B cell (primary cell): ENCODE measurements at regions not wholly inside any gene's neighbourhood (a gene's known extent, or its start where the extent isn't known, plus 50 kb on each side); places are given as distances from the start of the nearest gene placed in this dataset.

Source experiments
- ATAC-seq: fragments of 200-7000 bp; cut with Tn5 transposase; one replicate; pipeline ENCODE4 v1.10.0; 2021; ENCODE audit warnings: low read depth, mild to moderate bottlenecking, moderate number of reproducible peaks, moderate library complexity
- CTCF ChIA-PET: fragments of 350-600 bp; sonication (Branson Sonifier 250); formaldehyde crosslinking; loops from one replicate; lab custom pipeline; 2021; ENCODE audit warnings: antibody characterized with exemption, inconsistent platforms; lab: Charles Lee
- POLR2A ChIA-PET: fragments of 350-600 bp; sonication (Branson Sonifier 250); formaldehyde crosslinking; loops from one replicate; lab custom pipeline; 2021; ENCODE audit warnings: antibody characterized with exemption; lab: Charles Lee
- DNase-seq: peaks from one replicate; pipeline ENCODE4 v3.0.0; 2013
- H2AFZ ChIP-seq: 2 replicates; pipeline ENCODE4 v1.6.1; 2012; ENCODE audit warnings: mild to moderate bottlenecking, low read depth, low read length; ENCODE audit not compliant: insufficient read depth, poor library complexity, severe bottlenecking
- H3K27ac ChIP-seq, 2 donors: 1 replicate in 1 of 2; 2 replicates in 1 of 2; pipeline ENCODE4 v1.5.1; 2012 to 2013; ENCODE audit warnings: low read length in 2 of 2, mild to moderate bottlenecking in 2 of 2, moderate library complexity in 1 of 2
- H3K27me3 ChIP-seq, 4 experiments: fragments of 200-600 bp in 1 of 4; sonication (generic) in 1 of 4; replicated peaks in 1 of 4; 1 replicate in 2 of 4; 2 replicates in 2 of 4; pipeline versions ENCODE4 v1.6.1 to v1.7.0; 2013 to 2016; ENCODE audit warnings: low read length in 3 of 4, mild to moderate bottlenecking in 2 of 4, mixed read lengths in 1 of 4, moderate library complexity in 1 of 4; ENCODE audit not compliant: insufficient read depth in 4 of 4, control insufficient read depth in 3 of 4; ENCODE audit errors: control extremely low read depth in 1 of 4
- H3K36me3 ChIP-seq, 2 experiments: replicated peaks in 1 of 2; 1 replicate in 1 of 2; 2 replicates in 1 of 2; pipeline versions ENCODE4 v1.6.1 to v1.7.1; 2013; ENCODE audit warnings: low read length in 1 of 2; ENCODE audit not compliant: insufficient read depth in 2 of 2, control insufficient read depth in 1 of 2; ENCODE audit errors: control extremely low read depth in 1 of 2, extremely low read depth in 1 of 2
- H3K4me1 ChIP-seq, 2 donors: fragments of 200-600 bp in 1 of 2; sonication (generic) in 1 of 2; 1 replicate in 1 of 2; 2 replicates in 1 of 2; pipeline versions ENCODE4 v1.5.1 to v1.6.1; 2013 to 2017; ENCODE audit warnings: low read length in 2 of 2; ENCODE audit not compliant: control insufficient read depth in 2 of 2, insufficient read depth in 2 of 2
- H3K4me2 ChIP-seq: replicated peaks from 2 replicates; pipeline ENCODE3; 2012; ENCODE audit warnings: mild to moderate bottlenecking, low read depth, low read length; ENCODE audit not compliant: poor library complexity, severe bottlenecking
- H3K4me3 ChIP-seq, 5 experiments: fragments of 200-600 bp in 1 of 5; sonication (generic) in 1 of 5; 1 replicate in 3 of 5; 2 replicates in 2 of 5; pipeline versions ENCODE4 v1.5.1 to v1.7.0; 2011 to 2016; ENCODE audit warnings: low read length in 4 of 5, mild to moderate bottlenecking in 4 of 5, low read depth in 2 of 5, control low read depth in 1 of 5, moderate library complexity in 1 of 5; ENCODE audit not compliant: insufficient read depth in 1 of 5; ENCODE audit errors: control extremely low read depth in 1 of 5, extremely low read depth in 1 of 5
- H3K79me2 ChIP-seq: fragments of 200-600 bp; sonication (generic); one replicate; pipeline ENCODE4 v1.6.0; 2016; ENCODE audit warnings: low read length; ENCODE audit not compliant: control insufficient read depth, insufficient read depth
- H3K9ac ChIP-seq: fragments of 200-600 bp; sonication (generic); 2 replicates; pipeline ENCODE4 v1.6.1; 2017; ENCODE audit warnings: mild to moderate bottlenecking, low read length, moderate library complexity
- H3K9me3 ChIP-seq, 3 donors: one replicate each; pipeline versions ENCODE4 v1.6.1 to v1.7.1; 2013; ENCODE audit warnings: low read length in 2 of 3; ENCODE audit not compliant: control insufficient read depth in 2 of 3, insufficient read depth in 1 of 3; ENCODE audit errors: control extremely low read depth in 1 of 3
- H4K20me1 ChIP-seq: 2 replicates; pipeline ENCODE4 v1.6.0; 2012; ENCODE audit warnings: mild to moderate bottlenecking, low read length; ENCODE audit not compliant: insufficient read depth, control insufficient read depth, poor library complexity, severe bottlenecking
- H3K27ac Mint-ChIP-seq: one replicate; pipeline ENCODE4 v1.8.0; 2021; ENCODE audit warnings: mixed read lengths
- H3K27me3 Mint-ChIP-seq: one replicate; pipeline ENCODE4 v1.8.0; 2021; ENCODE audit warnings: mixed read lengths
- H3K4me1 Mint-ChIP-seq: one replicate; pipeline ENCODE4 v1.8.0; 2021; ENCODE audit warnings: mixed read lengths
- H3K4me3 Mint-ChIP-seq: one replicate; pipeline ENCODE4 v1.8.0; 2021; ENCODE audit warnings: mixed read lengths
- H3K9me3 Mint-ChIP-seq: one replicate; pipeline ENCODE4 v1.8.0; 2022; ENCODE audit warnings: mixed read lengths; ENCODE audit not compliant: insufficient read depth
- EZH2 ChIP-seq: IDR thresholded peaks from 2 replicates; pipeline ENCODE4 v1.6.1; 2012; ENCODE audit warnings: borderline replicate concordance, low read depth, mild to moderate bottlenecking, moderate library complexity, low read length; ENCODE audit not compliant: insufficient read depth, poor library complexity, severe bottlenecking
- WGBS: methylation state at CpG from one replicate; pipeline ENCODE4 v1.1.5; 2013; ENCODE audit warnings: missing lambda C conversion rate; ENCODE audit not compliant: insufficient coverage; 5-methylcytosine and 5-hydroxymethylcytosine counted together
- intact Hi-C: fragments of 100-400 bp; cut with micrococcal nuclease; formaldehyde crosslinking; loops from one replicate; pipeline ENCODE4 v1.10.0; 2022
- TF ChIP-seq, protein P1 (sequence below): fragments of 200-600 bp; IDR thresholded peaks from one replicate; pipeline ENCODE4 v1.8.0; 2022; ENCODE audit warnings: antibody characterized with exemption, mild to moderate bottlenecking

DNA sequence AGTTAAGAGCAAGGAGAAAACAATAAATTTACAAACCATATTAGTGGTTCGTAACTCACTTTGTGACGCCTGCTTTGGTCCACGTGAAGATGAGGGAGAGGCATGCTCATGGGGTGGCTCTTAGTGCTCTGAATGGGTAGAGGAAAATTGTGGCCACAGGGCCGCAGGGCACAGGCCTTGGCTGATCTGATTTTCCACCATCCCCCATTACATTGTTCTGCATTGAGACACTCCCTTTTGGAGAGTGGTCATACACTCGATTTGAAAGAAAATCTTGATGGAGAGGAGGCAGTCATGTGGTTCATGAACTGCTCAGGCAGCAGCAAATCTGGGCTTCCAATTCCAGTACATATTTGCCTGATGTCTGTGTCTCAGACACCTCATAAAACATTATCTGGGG lies 815.2 kb downstream of the UQCRFS1 start:
- ATAC-seq = no peak

DNA sequence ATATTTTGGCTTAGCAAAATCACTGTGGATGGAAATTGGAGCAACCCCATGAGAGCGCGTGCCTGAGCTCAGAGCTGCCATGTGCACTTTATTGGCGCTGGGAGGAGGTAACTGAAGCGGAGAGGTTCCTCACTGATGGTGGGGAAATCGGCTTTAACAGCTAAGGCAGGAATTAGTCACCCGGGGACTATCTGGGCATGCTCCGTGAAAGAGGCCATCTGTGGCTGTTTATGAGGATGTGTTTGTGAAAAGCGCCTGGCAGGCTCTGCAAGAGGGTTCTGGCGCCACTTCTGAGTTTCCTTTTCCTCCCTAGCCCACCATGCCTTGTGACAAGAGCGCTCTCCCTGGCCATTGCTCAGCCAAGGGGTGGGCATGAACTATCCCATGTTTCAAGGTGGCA lies 815.6 kb downstream of the UQCRFS1 start:
- no peaks in the 10 kb centered on the region for H3K27me3 Mint-ChIP-seq
- no peaks in the 10 kb centered on the region for H3K9me3 Mint-ChIP-seq

More for the DNA sequence above, 815.2 kb downstream of the UQCRFS1 start:
- H3K4me1 Mint-ChIP-seq = peaks cover 15% of the 10 kb centered on the region
- no peak for DNase-seq
- Histone ChIP-seq H3K79me2 (no peaks in the 10 kb centered on the region), H3K27ac (no peak overlapping the region), H3K4me1 (peaks cover 7 to 11% of the 10 kb centered on the region in 2 donors), H3K9ac (no peak overlapping the region), H3K36me3 (no peaks in the 10 kb centered on the region), H3K9me3 (peaks cover 0 to 18% (median 4%) of the 10 kb centered on the region in 3 donors), H3K27me3 (no peaks in the 10 kb centered on the region), H2AFZ (no peak overlapping the region), H3K4me2 (no peak overlapping the region), H4K20me1 (no peaks in the 10 kb centered on the region), H3K4me3 (no peak overlapping the region)
- intact Hi-C loops = no loop called here
- H3K4me3 Mint-ChIP-seq = no peak overlapping the region
- CTCF ChIA-PET = no interaction called here
- no peaks in the 10 kb centered on the region for H3K27me3 Mint-ChIP-seq
- no peak overlapping the region for H3K27ac Mint-ChIP-seq
- POLR2A ChIA-PET = no interaction called here
- no peaks in the 10 kb centered on the region for H3K9me3 Mint-ChIP-seq
- WGBS = no CpG with 5 or more reads among the region's 5 CpGs
- no peak for TF ChIP-seq EZH2
- TF ChIP-seq, protein P1, sequence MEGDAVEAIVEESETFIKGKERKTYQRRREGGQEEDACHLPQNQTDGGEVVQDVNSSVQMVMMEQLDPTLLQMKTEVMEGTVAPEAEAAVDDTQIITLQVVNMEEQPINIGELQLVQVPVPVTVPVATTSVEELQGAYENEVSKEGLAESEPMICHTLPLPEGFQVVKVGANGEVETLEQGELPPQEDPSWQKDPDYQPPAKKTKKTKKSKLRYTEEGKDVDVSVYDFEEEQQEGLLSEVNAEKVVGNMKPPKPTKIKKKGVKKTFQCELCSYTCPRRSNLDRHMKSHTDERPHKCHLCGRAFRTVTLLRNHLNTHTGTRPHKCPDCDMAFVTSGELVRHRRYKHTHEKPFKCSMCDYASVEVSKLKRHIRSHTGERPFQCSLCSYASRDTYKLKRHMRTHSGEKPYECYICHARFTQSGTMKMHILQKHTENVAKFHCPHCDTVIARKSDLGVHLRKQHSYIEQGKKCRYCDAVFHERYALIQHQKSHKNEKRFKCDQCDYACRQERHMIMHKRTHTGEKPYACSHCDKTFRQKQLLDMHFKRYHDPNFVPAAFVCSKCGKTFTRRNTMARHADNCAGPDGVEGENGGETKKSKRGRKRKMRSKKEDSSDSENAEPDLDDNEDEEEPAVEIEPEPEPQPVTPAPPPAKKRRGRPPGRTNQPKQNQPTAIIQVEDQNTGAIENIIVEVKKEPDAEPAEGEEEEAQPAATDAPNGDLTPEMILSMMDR = no peak

More for the DNA sequence above, 815.6 kb downstream of the UQCRFS1 start:
- TF ChIP-seq, protein P1 = no peak
- TF ChIP-seq EZH2 = no peak
- no peak overlapping the region for H3K27ac ChIP-seq
- H4K20me1 ChIP-seq = no peaks in the 10 kb centered on the region
- no peaks in the 10 kb centered on the region for H3K36me3 ChIP-seq
- ChIA-PET CTCF (no interaction called here), POLR2A (no interaction called here)
- H3K79me2 ChIP-seq = no peaks in the 10 kb centered on the region
- Mint-ChIP-seq H3K27ac (no peak overlapping the region), H3K4me1 (peaks cover 15% of the 10 kb centered on the region), H3K4me3 (no peak overlapping the region)
- DNase-seq (no peak), ATAC-seq (no peak)
- H3K4me1 ChIP-seq = peaks cover 7 to 11% of the 10 kb centered on the region in 2 donors
- H3K4me2 ChIP-seq = no peak overlapping the region
- no peak overlapping the region for H2AFZ ChIP-seq
- 94% methylated on average over 6 of the region's 10 CpGs for WGBS
- H3K9me3 ChIP-seq = peaks cover 0 to 18% (median 4%) of the 10 kb centered on the region in 3 donors
- intact Hi-C loops = no loop called here
- no peak overlapping the region for H3K9ac ChIP-seq
- H3K27me3 ChIP-seq = no peaks in the 10 kb centered on the region
- H3K4me3 ChIP-seq = no peak overlapping the region
